RWPE1 (cell line): ENCODE measurements at regions not wholly inside any gene's neighbourhood (a gene's known extent, or its start where the extent isn't known, plus 50 kb on each side); places are given as distances from the start of the nearest gene placed in this dataset.
A peak's percentile ranks its signal among the peaks of the same experiment; 100 is the strongest.

ENCODE experiments used
- CTCF ChIA-PET: fragments of 350-600 bp; sonication (Branson Sonifier 250); formaldehyde crosslinking; extraction: SDS; loops from one replicate; lab custom pipeline; 2021; lab: Yijun Ruan, JAX
- POLR2A ChIA-PET: fragments of 400-600 bp; formaldehyde crosslinking; extraction: SDS; loops from one replicate; lab custom pipeline; 2020; ENCODE audit warnings: antibody characterized with exemption; ENCODE audit not compliant: low non-redundant PET; lab: Yijun Ruan, JAX
- DNase-seq: peaks from one replicate; pipeline ENCODE4 v3.0.0; 2012; ENCODE audit warnings: low spot score
- H3K27ac ChIP-seq: fragments of 450-650 bp; 2 replicates; pipeline ENCODE4 v1.5.1; 2017
- CTCF ChIP-seq: fragments of 450-650 bp; conservative IDR thresholded peaks from 2 replicates; pipeline ENCODE4 v1.5.1; 2017; ENCODE audit warnings: low read depth, mild to moderate bottlenecking

GRCh38 chr2:238573065-238573778, 146.5 kb downstream of the ASB1 start:
- ChIA-PET POLR2A (no interaction called here), CTCF (interaction anchor here (0.5 to 1.1 kb wide), 4 partner anchors 161 to 212 kb away, joined by 3 to 4 read pairs (median 3); no protein-coding TSS in a partner anchor)
- no peak; the same call in 1 of the 2 replicates for TF ChIP-seq CTCF
- DNase-seq, result peak; percentile 49
- no peak overlapping the region for H3K27ac ChIP-seq

GRCh38 chr2:238573916-238574315, 147.2 kb downstream of the ASB1 start:
- DNase-seq, result no peak
- no peak overlapping the region for H3K27ac ChIP-seq
- TF ChIP-seq CTCF, result no peak
- CTCF ChIA-PET, result interaction anchor here (0.6 to 1.1 kb wide), 4 partner anchors 12 to 211 kb away, joined by 3 read pairs; no protein-coding TSS in a partner anchor
- POLR2A ChIA-PET, result no interaction called here

GRCh38 chr2:238574490-238575271, 148.0 kb downstream of the ASB1 start:
- POLR2A ChIA-PET, result no interaction called here
- CTCF ChIA-PET, result interaction anchor here (1.1 kb wide), 1 partner anchor 212 kb away, joined by 3 read pairs; no protein-coding TSS in a partner anchor
- no peak for TF ChIP-seq CTCF
- no peak overlapping the region for H3K27ac ChIP-seq
- no peak for DNase-seq

GRCh38 chr2:238576674-238577073, 149.9 kb downstream of the ASB1 start:
- DNase-seq, result no peak
- ChIA-PET POLR2A (no interaction called here), CTCF (interaction anchor here (0.6 kb wide), 1 partner anchor 15 kb away, joined by 3 read pairs; no protein-coding TSS in a partner anchor)
- TF ChIP-seq CTCF, result no peak
- no peak overlapping the region for H3K27ac ChIP-seq

GRCh38 chr2:238578256-238578655, 151.5 kb downstream of the ASB1 start:
- TF ChIP-seq CTCF, result no peak
- POLR2A ChIA-PET, result no interaction called here
- DNase-seq, result no peak
- no peak overlapping the region for H3K27ac ChIP-seq
- CTCF ChIA-PET, result no interaction called here

- CTCF ChIA-PET, result interaction anchor here (0.7 kb wide), 1 partner anchor 10 kb away, joined by 3 read pairs; no protein-coding TSS in a partner anchor
- no peak for DNase-seq
- TF ChIP-seq CTCF, result no peak
- POLR2A ChIA-PET, result no interaction called here
- H3K27ac ChIP-seq, result no peak overlapping the region
Observed at GRCh38 chr2:238580486-238580885, 153.8 kb downstream of the ASB1 start.
